ENCODE measurements at regions not wholly inside any gene's neighbourhood (a gene's known extent, or its start where the extent isn't known, plus 50 kb on each side); places are given as distances from the start of the nearest gene placed in this dataset.

GRCh38 chr6:168133687-168134559, 54.9 kb upstream of the FRMD1 start:
- H2BK12ac ChIP-seq (ENCODE audit: insufficient read length, low read depth, low read length), result no peak overlapping the region
- H3K23me2 ChIP-seq (ENCODE audit: insufficient read length, low read depth, low read length, poor library complexity, severe bottlenecking), result no peaks in the 10 kb centered on the region
- no peak overlapping the region for H4K5ac ChIP-seq (ENCODE audit: insufficient read length, low read depth, low read length)
- H3K4me1 ChIP-seq (ENCODE audit: insufficient read depth, low read length), result peaks cover 3% of the 10 kb centered on the region; the same call in 1 of the 2 replicates
- no peak overlapping the region for H3K4me2 ChIP-seq (ENCODE audit: insufficient read depth, insufficient read length, low read length)
- DNase-seq, result peak; percentile 21
- TF ChIP-seq CTCF (conservative IDR thresholded peaks at IDR 0.05), result no peak
- H4K20me1 ChIP-seq (ENCODE audit: control insufficient read depth, insufficient read depth, insufficient read length), result no peaks in the 10 kb centered on the region
- no peak overlapping the region for H3K14ac ChIP-seq (ENCODE audit: insufficient read depth, low read length)
- H3K9me3 ChIP-seq (ENCODE audit: control insufficient read depth, low read depth, low read length), result no peaks in the 10 kb centered on the region
- H2BK120ac ChIP-seq (ENCODE audit: low read depth, low read length, poor library complexity, severe bottlenecking), result no peak overlapping the region
- no peak overlapping the region for H3K4ac ChIP-seq (ENCODE audit: low read depth, low read length)
- Mint-ChIP-seq H3K4me3 (no peak overlapping the region), H3K36me3 (ENCODE audit: insufficient read depth in 1 of 3, low read depth in 3 of 3) (no peaks in the 10 kb centered on the region), H3K27ac (peak overlapping the region in 1 of 3 experiments; percentile 89; a peak in 2 of 7 replicates), H3K4me1 (peaks cover 29 to 32% of the 10 kb centered on the region in 2 experiments), H3K9me3 (no peaks in the 10 kb centered on the region), H3K27me3 (ENCODE audit: low read depth) (peaks cover 39% of the 10 kb centered on the region)
- no peak overlapping the region for H2BK20ac ChIP-seq (ENCODE audit: low read depth, low read length, poor library complexity, severe bottlenecking)
- no peaks in the 10 kb centered on the region for H3K79me2 ChIP-seq (ENCODE audit: insufficient read depth, low read length)
- H2BK5ac ChIP-seq (ENCODE audit: insufficient read length, low read length), result no peak overlapping the region
- H3K9ac ChIP-seq (ENCODE audit: extremely low read depth, insufficient read length, low read length), result no peak overlapping the region
- H4K91ac ChIP-seq (ENCODE audit: insufficient read length, low read depth, low read length), result no peak overlapping the region
- no peak overlapping the region for H3T11ph ChIP-seq (ENCODE audit: low read length)
- H3K27ac ChIP-seq (ENCODE audit: insufficient read length, low read depth, low read length), result no peak overlapping the region
- no peaks in the 10 kb centered on the region for H3K27me3 ChIP-seq (ENCODE audit: insufficient read depth, low read length)
- H3K79me1 ChIP-seq (ENCODE audit: insufficient read depth, low read depth, low read length, poor library complexity, severe bottlenecking), result no peaks in the 10 kb centered on the region
- no peak overlapping the region for H4K8ac ChIP-seq (replicated peaks; ENCODE audit: insufficient read length, low read depth, low read length)
- H2AK5ac ChIP-seq (ENCODE audit: insufficient read length, low read length), result no peak overlapping the region
- no CpG with 5 or more reads among the region's 16 CpGs for WGBS (ENCODE audit: extremely low coverage, insufficient read length, low lambda C conversion rate)
- no peak overlapping the region for H3K23ac ChIP-seq (ENCODE audit: insufficient read length, low read depth, low read length)
- no peak overlapping the region for H3K18ac ChIP-seq (ENCODE audit: insufficient read length, low read depth, low read length)
- H2AFZ ChIP-seq (ENCODE audit: low read length), result no peak overlapping the region
- H2BK15ac ChIP-seq (ENCODE audit: low read depth, low read length), result no peak overlapping the region
- no peak overlapping the region for H3K56ac ChIP-seq (ENCODE audit: insufficient read length, low read depth, low read length)
